ENCODE measurements at regions not wholly inside any gene's neighbourhood (a gene's known extent, or its start where the extent isn't known, plus 50 kb on each side); places are given as distances from the start of the nearest gene placed in this dataset.
"Not testable (repeated sequence)": the region's sequence is repeated elsewhere in the genome, so short reads cannot be mapped to it uniquely, and the experiment has no call there.

DNA sequence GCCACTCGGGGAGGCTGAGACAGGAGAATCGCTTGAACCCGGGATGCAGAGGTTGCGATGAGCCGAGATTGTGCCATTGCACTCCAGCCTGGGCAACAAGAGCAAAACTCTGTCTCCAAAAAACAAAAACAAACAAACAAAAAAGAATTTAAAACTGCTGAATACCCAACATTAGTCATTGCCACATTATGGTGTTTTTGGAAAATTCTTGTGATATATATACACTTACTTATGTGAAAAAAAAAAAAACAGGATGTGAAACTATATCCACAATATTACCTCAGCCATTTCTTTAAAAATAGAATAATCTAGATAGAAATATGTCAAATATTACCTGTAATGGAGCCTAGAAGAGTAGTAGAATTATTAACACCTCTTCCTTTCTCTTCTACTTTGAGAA, 288.3 kb upstream of the FN1 start:
- H3K4me3 ChIP-seq (ENCODE audit: low read depth, low read length), result no peak overlapping the region
- TF ChIP-seq, protein P1, sequence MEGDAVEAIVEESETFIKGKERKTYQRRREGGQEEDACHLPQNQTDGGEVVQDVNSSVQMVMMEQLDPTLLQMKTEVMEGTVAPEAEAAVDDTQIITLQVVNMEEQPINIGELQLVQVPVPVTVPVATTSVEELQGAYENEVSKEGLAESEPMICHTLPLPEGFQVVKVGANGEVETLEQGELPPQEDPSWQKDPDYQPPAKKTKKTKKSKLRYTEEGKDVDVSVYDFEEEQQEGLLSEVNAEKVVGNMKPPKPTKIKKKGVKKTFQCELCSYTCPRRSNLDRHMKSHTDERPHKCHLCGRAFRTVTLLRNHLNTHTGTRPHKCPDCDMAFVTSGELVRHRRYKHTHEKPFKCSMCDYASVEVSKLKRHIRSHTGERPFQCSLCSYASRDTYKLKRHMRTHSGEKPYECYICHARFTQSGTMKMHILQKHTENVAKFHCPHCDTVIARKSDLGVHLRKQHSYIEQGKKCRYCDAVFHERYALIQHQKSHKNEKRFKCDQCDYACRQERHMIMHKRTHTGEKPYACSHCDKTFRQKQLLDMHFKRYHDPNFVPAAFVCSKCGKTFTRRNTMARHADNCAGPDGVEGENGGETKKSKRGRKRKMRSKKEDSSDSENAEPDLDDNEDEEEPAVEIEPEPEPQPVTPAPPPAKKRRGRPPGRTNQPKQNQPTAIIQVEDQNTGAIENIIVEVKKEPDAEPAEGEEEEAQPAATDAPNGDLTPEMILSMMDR (IDR thresholded peaks at IDR 0.05; ENCODE audit: low read depth, low read length), result no peak

- TF ChIP-seq, protein P1 (IDR thresholded peaks at IDR 0.05; ENCODE audit: low read depth, low read length), result no peak
- no peak overlapping the region for H3K4me3 ChIP-seq (ENCODE audit: low read depth, low read length)
These were observed 287.8 kb upstream of the FN1 start for GRCh38 chr2:215723631-215724011.

- TF ChIP-seq, protein P1 (IDR thresholded peaks at IDR 0.05; ENCODE audit: low read depth, low read length), result no peak
- H3K4me3 ChIP-seq (ENCODE audit: low read depth, low read length), result no peak overlapping the region
These were observed 287.2 kb upstream of the FN1 start for GRCh38 chr2:215722986-215723630.

DNA sequence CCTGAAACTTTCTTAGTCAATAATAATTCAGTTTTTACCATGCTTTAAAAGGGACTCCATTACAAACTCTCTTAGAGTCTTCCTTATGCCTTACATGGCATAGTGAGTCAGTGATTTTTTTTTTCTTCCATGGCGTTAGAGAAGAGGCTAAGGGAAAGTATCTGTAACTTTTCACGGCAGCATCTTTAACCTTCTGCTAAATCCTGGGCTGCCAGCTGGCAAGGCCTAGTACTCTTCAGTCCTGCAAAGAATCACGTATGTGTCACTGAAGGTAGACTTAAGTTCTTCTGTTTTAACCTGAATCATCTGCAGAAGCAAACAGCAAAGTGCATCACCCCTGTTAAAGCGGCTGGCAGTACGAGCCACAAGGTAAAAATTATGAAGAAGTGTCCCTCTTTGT, 286.3 kb upstream of the FN1 start:
- TF ChIP-seq, protein P1 (IDR thresholded peaks at IDR 0.05; ENCODE audit: low read depth, low read length), result no peak
- H3K4me3 ChIP-seq (ENCODE audit: low read depth, low read length), result no peak overlapping the region

GRCh38 chr2:215721515-215721914, 285.6 kb upstream of the FN1 start:
- not testable (repeated sequence) for H3K4me3 ChIP-seq (ENCODE audit: low read depth, low read length)

DNA sequence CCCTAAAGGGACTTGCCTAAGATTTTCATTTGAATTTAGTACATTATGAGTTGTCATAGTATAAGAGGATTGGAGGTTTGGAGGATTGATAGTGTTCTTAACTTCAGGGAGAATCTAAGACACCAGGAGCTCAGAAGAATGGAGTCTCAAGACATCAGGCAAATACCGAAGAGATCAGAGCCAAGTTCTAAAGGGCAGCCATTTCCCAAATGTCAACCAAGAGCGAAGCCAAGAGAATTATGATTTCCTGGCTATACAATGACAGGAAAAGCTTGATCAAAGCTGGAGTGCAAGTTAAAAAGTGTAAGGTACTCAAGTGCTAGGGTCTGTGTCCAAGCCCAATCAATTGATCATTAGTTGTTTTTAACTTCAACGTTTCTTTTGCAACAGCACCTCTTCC, 283.0 kb upstream of the FN1 start:
- TF ChIP-seq, protein P1 (IDR thresholded peaks at IDR 0.05; ENCODE audit: low read depth, low read length), result no peak
- H3K4me3 ChIP-seq (ENCODE audit: low read depth, low read length), result no peak overlapping the region

- TF ChIP-seq, protein P1 (IDR thresholded peaks at IDR 0.05; ENCODE audit: low read depth, low read length), result no peak
- no peak overlapping the region for H3K4me3 ChIP-seq (ENCODE audit: low read depth, low read length)
These were observed 282.6 kb upstream of the FN1 start for GRCh38 chr2:215718436-215718835.

All from WI38 (cell line).